Stimulated activated memory B cell treated with anti-CD40 and anti-IgM and Interleukin-4, amounts not matched to agents 10 μg/mL and 1 μg/mL and 100 μg/mL, for 72 hours (primary cell): ENCODE measurements at regions not wholly inside any gene's neighbourhood (a gene's known extent, or its start where the extent isn't known, plus 50 kb on each side); places are given as distances from the start of the nearest gene placed in this dataset.

ENCODE experiments used
- ATAC-seq: fragments of 150-1000 bp; cut with Tn5 transposase; 2 replicates; pipeline ENCODE4 v1.10.0; 2021
- H3K27ac Mint-ChIP-seq: one replicate; pipeline ENCODE4 v1.8.0; 2022; ENCODE audit warnings: mild to moderate bottlenecking, mixed read lengths
- H3K27me3 Mint-ChIP-seq: one replicate; pipeline ENCODE4 v1.8.0; 2022; ENCODE audit warnings: mixed read lengths
- H3K36me3 Mint-ChIP-seq: one replicate; pipeline ENCODE4 v1.8.0; 2022; ENCODE audit warnings: mixed read lengths
- H3K4me1 Mint-ChIP-seq: one replicate; pipeline ENCODE4 v1.8.0; 2022; ENCODE audit warnings: mixed read lengths
- H3K4me3 Mint-ChIP-seq: one replicate; pipeline ENCODE4 v1.8.0; 2022; ENCODE audit warnings: mild to moderate bottlenecking, moderate library complexity, mixed read lengths
- H3K9me3 Mint-ChIP-seq: one replicate; pipeline ENCODE4 v1.8.0; 2022; ENCODE audit warnings: mixed read lengths

DNA sequence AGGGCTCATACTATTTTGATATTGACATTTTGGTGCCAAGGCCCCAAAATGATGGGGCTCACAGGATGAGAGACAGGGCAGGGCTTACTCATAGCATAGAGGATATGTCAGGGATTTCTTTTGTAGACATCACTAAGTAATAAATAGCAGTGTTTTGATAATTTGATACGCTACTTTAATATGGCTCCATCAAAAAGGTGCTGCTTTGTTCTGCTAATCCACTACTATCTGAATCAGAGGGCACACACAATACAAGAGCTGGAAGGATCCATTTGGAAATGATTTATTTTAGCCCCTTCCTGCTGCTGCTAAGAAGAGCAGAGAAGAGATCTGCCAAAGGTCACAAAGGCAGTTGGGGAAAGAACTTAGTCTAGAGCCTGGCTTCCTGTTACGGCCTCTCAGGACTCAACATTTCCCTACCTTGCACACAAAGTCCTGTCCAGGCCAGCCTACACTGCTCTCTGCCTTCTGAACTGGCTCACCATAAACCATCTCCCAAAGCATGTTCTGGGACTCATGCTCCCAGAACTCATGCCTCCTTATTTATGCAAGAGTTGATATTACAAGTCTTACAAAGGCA, 261.3 kb upstream of the ARHGAP20 start:
- no peak overlapping the region for H3K4me3 Mint-ChIP-seq
- no peak for ATAC-seq
- H3K27ac Mint-ChIP-seq = no peak overlapping the region

DNA sequence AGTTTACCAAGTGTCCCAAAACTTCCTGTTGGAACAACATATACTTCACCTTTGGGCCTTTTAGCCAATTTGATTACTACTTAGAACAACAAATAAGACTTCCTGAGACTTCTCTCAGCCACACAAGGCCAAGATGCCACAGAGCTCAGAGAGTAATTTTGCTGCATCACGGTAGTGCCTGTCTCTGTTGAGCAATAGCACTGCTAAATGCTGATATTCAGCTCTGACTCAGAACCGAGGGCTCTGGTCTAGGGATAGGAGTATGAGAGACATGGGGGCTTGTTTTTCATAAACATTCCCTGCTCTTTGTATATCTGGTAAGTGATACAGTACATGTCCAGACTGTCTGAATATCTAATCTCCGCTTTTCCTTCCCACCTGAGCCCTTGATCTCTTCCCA, 260.4 kb upstream of the ARHGAP20 start:
- ATAC-seq = no peak
- no peaks in the 10 kb centered on the region for H3K36me3 Mint-ChIP-seq
- H3K4me1 Mint-ChIP-seq = peaks cover 17% of the 10 kb centered on the region
- H3K4me3 Mint-ChIP-seq = no peak overlapping the region
- H3K27me3 Mint-ChIP-seq = no peaks in the 10 kb centered on the region
- no peaks in the 10 kb centered on the region for H3K9me3 Mint-ChIP-seq
- no peak overlapping the region for H3K27ac Mint-ChIP-seq

More for the DNA sequence above, 261.3 kb upstream of the ARHGAP20 start:
- Mint-ChIP-seq H3K9me3 (no peaks in the 10 kb centered on the region), H3K36me3 (no peaks in the 10 kb centered on the region), H3K27me3 (no peaks in the 10 kb centered on the region), H3K4me1 (peaks cover 10% of the 10 kb centered on the region)

DNA sequence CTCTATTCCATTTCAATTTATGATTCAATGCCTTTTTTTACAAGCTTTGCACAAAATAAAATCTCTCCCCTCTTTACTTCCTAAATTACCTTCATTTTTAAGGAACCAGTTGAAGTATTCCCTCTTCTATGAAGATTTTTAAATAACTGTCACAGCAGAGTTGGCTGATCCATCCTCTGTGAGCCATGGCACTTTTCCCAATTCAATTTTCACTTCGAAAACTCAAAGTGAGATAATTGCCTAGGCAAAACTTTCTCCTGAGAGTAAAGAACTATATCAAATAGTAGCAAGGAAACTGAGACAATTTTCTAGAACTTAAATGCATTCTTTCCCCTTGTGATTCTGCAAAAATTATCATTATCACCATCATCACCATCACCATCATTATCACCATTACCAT, 259.9 kb upstream of the ARHGAP20 start:
- Mint-ChIP-seq H3K27ac (no peak overlapping the region), H3K4me3 (no peak overlapping the region), H3K4me1 (peaks cover 17% of the 10 kb centered on the region), H3K36me3 (no peaks in the 10 kb centered on the region), H3K9me3 (no peaks in the 10 kb centered on the region), H3K27me3 (no peaks in the 10 kb centered on the region)
- ATAC-seq = no peak

DNA sequence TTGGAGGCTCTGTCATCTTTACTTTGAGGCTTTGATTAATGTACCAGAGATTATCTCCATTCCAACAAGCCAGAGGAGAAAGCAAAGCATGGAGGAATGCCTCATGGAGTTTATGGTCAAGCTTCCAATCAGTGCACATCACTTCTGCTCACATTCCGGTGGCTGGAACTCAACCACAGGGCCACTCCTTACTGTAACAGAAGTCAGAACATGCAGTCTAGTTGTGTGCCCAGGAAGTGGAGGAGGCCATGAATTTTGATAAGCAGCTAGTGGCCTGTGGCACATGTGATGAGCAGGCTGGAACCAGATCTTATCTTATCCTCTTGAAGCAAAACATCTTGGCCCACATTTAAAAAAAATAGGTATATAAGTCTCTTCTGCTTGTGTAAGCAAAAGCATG, 258.9 kb upstream of the ARHGAP20 start:
- Mint-ChIP-seq H3K4me1 (peaks cover 17% of the 10 kb centered on the region), H3K4me3 (no peak overlapping the region), H3K27me3 (no peaks in the 10 kb centered on the region), H3K36me3 (no peaks in the 10 kb centered on the region), H3K27ac (no peak overlapping the region), H3K9me3 (no peaks in the 10 kb centered on the region)
- no peak for ATAC-seq

DNA sequence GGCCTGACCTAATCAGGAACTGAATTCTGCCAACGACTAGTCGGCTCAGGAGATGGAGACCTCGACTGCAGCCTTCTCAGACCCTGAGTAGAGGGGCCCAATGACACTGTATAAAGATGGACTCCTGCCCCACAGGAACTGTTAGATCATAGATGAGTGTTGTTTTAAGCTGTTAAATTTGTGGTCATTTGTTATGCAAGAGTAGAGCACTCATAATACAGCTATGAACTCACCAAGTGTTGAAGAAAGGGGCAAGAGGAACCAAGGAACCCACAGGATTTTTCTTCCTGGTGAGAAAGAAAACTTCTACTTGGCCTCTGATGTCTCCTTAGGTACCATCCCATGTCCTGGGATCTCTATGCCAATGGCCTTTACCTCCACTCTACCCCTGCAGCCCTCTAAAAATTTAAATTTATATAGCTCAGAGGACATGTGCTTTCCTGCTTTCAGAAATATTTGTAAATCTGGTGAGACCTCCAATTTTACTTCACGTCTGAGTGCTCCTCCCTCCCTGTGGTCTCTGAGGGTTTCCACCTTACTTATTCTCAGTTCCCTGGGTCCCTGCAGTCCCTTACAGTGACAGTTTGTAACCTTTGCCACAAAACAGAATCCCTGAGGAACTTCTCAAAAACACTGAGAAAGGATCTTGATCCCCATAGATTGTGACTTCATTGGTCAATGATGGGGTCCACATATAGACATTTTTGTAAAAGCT, 256.3 kb upstream of the ARHGAP20 start:
- peaks cover 12% of the 10 kb centered on the region for H3K4me1 Mint-ChIP-seq
- no peak overlapping the region for H3K27ac Mint-ChIP-seq
- no peaks in the 10 kb centered on the region for H3K9me3 Mint-ChIP-seq
- no peaks in the 10 kb centered on the region for H3K36me3 Mint-ChIP-seq
- H3K27me3 Mint-ChIP-seq = no peaks in the 10 kb centered on the region
- no peak overlapping the region for H3K4me3 Mint-ChIP-seq
- ATAC-seq = peak; percentile 82

DNA sequence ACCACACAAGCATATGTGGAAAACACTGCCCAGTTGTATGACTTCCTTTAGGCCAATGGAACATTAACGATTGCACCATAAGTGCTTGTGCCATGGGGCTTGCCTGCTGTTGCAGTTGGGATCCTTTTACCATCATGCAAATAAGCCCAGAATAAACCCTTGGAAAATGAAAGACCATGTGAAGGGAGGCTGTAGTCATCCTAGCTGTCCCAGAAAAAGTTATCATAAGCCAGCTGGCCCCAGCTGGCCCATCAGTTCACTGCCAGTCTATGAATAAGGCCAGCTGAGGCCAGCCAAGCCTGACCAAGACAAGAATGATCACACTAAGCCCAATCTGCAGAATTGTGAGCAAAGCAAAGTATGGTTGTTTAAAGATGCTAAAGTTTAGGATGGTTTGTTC, 253.9 kb upstream of the ARHGAP20 start:
- Mint-ChIP-seq H3K4me1 (peaks cover 12% of the 10 kb centered on the region), H3K27ac (no peak overlapping the region), H3K36me3 (no peaks in the 10 kb centered on the region), H3K27me3 (no peaks in the 10 kb centered on the region), H3K4me3 (no peak overlapping the region), H3K9me3 (no peaks in the 10 kb centered on the region)
- ATAC-seq = no peak

DNA sequence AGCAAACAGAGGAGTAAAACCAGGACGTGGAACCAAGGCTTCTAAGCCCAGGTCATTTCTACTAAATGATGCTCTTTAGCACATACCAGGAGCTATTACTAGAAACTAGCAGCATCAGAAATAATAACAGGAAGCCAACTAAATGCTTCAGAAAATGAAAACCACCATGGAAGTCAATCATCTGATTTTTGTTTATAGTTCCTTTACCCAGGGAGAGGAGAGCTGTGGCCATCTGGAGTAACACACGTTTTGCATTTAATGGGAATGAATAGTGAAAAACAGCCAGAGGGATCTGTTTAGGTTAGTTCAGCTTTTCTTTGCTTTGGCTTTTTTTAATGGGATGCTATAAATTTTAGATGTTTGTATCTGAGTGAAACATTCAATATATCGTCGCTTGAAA, 250.7 kb upstream of the ARHGAP20 start:
- ATAC-seq = no peak
- H3K27me3 Mint-ChIP-seq = no peaks in the 10 kb centered on the region
- H3K36me3 Mint-ChIP-seq = no peaks in the 10 kb centered on the region
- H3K9me3 Mint-ChIP-seq = no peaks in the 10 kb centered on the region
- H3K4me1 Mint-ChIP-seq = peaks cover 2% of the 10 kb centered on the region
- no peak overlapping the region for H3K4me3 Mint-ChIP-seq
- H3K27ac Mint-ChIP-seq = no peak overlapping the region

DNA sequence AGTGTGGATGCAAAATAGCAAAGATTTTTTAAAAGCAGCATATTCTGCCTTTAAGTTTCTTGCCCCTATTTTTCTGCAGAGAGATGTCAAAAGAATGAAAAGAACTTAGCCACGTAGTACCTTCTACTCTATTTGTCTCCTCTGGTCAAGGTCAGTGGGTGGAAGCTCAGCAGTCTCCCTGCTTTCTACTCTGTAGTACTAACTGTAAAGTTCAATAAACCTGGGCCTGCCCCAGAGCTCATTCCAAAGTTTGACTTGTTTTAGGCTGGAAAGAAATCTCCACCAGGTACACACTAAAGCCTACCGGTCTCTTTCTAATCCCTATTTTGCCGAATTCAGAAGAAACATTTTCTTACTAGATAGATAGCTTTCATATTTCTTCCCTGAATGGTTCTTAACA, 247.9 kb upstream of the ARHGAP20 start:
- H3K9me3 Mint-ChIP-seq = no peaks in the 10 kb centered on the region
- H3K36me3 Mint-ChIP-seq = no peaks in the 10 kb centered on the region
- no peaks in the 10 kb centered on the region for H3K27me3 Mint-ChIP-seq
- H3K27ac Mint-ChIP-seq = no peak overlapping the region
- no peak overlapping the region for H3K4me3 Mint-ChIP-seq
- H3K4me1 Mint-ChIP-seq = no peaks in the 10 kb centered on the region
- ATAC-seq = no peak

DNA sequence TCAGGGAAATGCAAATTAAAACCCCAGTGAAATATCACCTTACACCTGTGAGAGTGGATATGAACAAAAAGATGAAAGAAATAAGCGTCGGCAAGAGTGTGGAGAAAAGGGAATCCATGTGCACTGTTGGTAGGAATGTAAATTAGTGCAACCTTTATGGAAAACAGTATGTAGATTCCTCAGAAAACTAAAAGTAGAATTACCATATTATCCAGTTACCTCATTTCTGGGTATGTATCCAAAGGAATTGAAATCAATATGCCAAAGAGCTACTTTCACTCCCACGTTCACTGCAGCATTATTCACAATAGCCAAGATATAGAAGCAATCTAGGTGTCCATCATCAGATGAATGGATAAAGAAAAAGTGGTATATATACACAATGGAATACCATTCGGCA, 246.0 kb upstream of the ARHGAP20 start:
- no peak for ATAC-seq
- H3K4me1 Mint-ChIP-seq = no peaks in the 10 kb centered on the region
- H3K9me3 Mint-ChIP-seq = no peaks in the 10 kb centered on the region
- no peak overlapping the region for H3K4me3 Mint-ChIP-seq
- no peak overlapping the region for H3K27ac Mint-ChIP-seq
- no peaks in the 10 kb centered on the region for H3K27me3 Mint-ChIP-seq
- no peaks in the 10 kb centered on the region for H3K36me3 Mint-ChIP-seq

DNA sequence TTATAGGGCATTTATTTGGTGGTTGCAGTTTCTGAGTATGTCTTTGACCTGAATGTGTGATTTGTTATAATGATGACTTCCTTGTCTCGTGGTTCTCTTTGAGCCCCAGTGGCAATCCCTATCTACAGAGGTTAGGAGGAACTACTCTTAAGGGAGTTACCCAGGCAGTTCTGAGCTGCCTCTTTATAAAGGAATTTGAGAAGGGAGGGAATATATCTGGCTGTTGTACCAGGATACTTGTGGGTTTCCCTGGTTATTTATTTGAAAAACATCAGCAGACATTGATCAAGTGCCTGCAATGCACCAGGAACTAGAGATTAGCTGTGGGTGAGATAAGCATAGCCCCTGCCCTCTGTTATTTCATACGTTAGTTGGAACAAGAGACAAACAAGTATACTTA, 243.5 kb upstream of the ARHGAP20 start:
- ATAC-seq = no peak
- Mint-ChIP-seq H3K27me3 (no peaks in the 10 kb centered on the region), H3K4me3 (no peak overlapping the region), H3K27ac (no peak overlapping the region), H3K9me3 (no peaks in the 10 kb centered on the region), H3K4me1 (peaks cover 5% of the 10 kb centered on the region), H3K36me3 (no peaks in the 10 kb centered on the region)

DNA sequence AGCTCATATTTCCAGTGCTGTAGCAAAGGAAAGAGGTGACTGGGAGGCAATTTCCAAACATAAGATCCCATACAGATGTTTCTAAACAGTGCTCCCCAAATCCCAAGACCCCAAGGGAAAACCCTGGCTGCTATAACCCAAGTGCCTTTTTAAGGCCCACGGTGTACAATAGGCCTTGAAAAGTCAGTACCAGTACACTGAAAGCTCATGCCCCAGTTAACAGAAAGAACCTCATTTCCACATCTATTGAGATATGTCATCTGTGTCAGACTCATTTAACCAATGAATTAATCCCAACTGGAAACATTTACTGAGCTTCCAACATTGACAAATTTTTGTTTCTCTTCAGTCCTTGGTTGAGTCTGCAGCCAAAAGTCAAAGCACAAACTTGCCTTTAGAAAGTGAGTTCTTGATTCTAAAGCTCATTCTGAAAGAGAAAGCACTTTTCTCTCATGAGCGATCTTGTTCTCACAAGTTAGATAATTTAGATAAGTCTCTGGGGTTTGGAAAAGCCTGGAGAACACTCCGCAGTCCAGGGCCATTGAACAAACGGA, 239.8 kb upstream of the ARHGAP20 start:
- H3K4me1 Mint-ChIP-seq = peaks cover 5% of the 10 kb centered on the region
- no peaks in the 10 kb centered on the region for H3K27me3 Mint-ChIP-seq

DNA sequence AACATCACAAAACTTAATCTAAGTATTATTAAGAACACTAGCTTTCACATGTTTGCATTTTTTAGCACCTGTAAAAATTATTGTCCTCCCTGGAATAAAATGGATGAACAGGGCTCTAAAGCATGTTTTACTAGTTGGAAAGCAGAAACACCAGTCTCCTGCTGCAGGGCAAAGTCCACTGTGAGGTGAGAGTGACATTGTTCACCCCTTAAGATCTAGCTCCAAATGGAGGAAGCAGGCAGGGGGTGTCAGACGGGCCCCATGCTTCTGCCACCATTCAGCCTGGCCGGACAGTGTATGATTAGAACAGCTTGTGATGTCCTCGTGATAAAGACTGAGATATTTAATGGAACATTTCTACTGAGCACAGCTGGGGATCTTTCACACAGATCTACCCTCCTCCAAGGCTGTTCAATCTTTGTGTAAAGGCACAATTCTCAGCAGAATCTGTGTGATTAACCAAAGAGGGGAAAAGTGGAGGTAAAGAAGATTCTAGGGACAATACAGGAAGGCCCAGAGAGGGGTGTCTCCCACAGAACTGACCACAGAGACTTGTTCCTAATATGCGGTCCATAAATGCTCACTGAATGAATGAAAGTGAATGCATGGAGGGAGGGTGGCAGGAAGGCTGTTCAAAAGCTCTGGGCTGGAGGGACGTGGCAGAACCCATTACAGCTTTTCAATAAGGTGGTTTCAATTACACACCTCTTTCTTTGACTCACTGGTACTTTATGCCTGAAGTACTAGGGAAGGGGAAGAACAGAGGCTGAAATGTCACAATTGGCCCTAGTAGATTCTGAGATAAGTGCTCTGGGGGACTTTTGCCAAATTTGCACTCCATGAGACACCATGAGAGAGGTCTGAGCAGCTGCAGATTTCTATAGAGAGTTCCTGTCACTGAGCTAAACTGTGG, 239.1 kb upstream of the ARHGAP20 start:
- no peaks in the 10 kb centered on the region for H3K36me3 Mint-ChIP-seq
- no peak overlapping the region for H3K4me3 Mint-ChIP-seq
- peaks cover 5% of the 10 kb centered on the region for H3K4me1 Mint-ChIP-seq
- H3K27me3 Mint-ChIP-seq = no peaks in the 10 kb centered on the region
- ATAC-seq = peak; percentile 67
- peaks cover 6% of the 10 kb centered on the region for H3K9me3 Mint-ChIP-seq
- H3K27ac Mint-ChIP-seq = no peak overlapping the region

More for the DNA sequence above, 239.8 kb upstream of the ARHGAP20 start:
- no peak for ATAC-seq
- Mint-ChIP-seq H3K36me3 (no peaks in the 10 kb centered on the region), H3K9me3 (peaks cover 6% of the 10 kb centered on the region), H3K27ac (no peak overlapping the region), H3K4me3 (no peak overlapping the region)

DNA sequence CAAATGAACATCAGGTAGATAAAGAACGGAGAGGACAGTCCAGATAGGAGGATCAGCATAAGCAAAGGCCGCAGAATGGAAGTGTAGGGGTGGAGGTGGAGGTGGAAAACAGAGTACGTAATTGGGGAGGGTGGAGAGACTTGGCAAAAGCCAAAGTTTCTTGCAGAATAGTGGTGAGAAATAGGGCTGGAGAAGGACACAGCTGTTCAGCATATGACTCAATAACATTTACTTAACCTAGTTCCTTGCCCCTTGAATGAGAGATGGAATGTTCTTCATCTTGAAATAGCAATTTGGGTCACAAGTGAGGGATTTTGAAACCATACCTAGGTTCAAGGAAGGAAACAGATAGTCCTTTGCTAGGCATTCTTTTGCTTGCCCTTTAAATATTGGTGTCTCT, 235.9 kb upstream of the ARHGAP20 start:
- H3K4me1 Mint-ChIP-seq = peaks cover 5% of the 10 kb centered on the region
- no peaks in the 10 kb centered on the region for H3K36me3 Mint-ChIP-seq
- H3K27ac Mint-ChIP-seq = no peak overlapping the region
- peaks cover 6% of the 10 kb centered on the region for H3K9me3 Mint-ChIP-seq
- H3K27me3 Mint-ChIP-seq = no peaks in the 10 kb centered on the region
- ATAC-seq = no peak
- no peak overlapping the region for H3K4me3 Mint-ChIP-seq

DNA sequence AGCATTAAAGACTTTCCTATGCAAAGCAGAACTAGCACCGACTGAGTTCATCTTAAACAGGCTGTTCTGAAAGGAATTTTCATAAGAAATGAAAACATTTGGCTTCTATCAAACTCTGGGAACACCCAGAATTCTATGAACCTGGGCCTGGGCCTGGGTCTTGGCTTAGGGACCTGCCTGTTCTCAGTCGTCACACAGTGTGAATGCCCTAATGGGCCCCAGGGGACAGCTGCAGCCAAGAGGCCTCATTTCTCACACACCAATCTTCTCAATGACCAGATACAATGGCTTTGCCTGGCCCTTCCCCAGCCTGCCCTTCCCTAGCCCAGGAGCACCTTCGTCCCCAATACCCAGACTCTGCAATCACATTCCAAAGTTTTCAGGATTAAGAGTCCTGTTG, 234.9 kb upstream of the ARHGAP20 start:
- Mint-ChIP-seq H3K36me3 (no peaks in the 10 kb centered on the region), H3K27me3 (no peaks in the 10 kb centered on the region), H3K4me1 (no peaks in the 10 kb centered on the region), H3K9me3 (peaks cover 6% of the 10 kb centered on the region), H3K27ac (no peak overlapping the region), H3K4me3 (no peak overlapping the region)
- no peak for ATAC-seq

DNA sequence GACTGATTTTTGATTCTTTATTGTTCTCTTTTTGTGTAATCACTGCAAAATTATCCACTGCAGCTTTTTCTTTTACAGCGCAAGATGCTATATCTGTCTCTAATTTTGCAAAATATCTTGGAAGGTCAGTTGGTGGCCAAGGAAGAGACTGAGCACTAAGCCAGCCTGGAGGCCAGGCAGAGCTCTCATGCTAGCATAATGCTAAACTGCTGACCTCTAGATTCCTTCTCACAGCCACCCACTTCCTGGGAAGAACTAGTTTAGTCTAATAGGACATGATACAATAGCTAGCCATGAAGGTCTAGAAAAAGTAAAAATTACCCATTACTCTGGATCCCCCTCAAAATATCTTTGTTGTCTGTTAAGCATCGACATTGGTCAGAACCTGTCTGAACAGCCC, 227.2 kb upstream of the ARHGAP20 start:
- Mint-ChIP-seq H3K9me3 (no peaks in the 10 kb centered on the region), H3K36me3 (no peaks in the 10 kb centered on the region), H3K27me3 (no peaks in the 10 kb centered on the region), H3K4me3 (no peak overlapping the region), H3K4me1 (no peaks in the 10 kb centered on the region), H3K27ac (no peak overlapping the region)
- no peak for ATAC-seq
